ENCODE measurements at regions not wholly inside any gene's neighbourhood (a gene's known extent, or its start where the extent isn't known, plus 50 kb on each side); places are given as distances from the start of the nearest gene placed in this dataset.

DNA sequence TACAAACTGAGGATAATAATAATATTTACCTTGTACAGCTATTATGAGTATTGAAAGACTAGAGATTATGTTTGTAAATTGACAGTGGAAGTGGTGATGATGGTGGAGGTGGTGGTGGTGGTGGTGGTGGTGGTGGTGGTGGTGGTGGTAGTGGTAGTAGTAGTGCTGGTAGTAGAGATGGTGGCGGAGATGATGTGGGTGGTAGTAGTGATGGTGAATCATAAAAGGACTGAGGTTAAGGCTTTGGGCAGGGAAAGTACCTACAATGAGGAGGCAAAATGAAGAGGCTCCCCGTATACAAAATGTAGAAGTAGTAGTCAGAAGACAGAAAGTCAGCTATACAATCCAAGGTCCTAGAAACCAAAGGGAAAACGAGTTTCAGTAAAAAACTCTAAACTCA, 214.1 kb downstream of the BCOR start:
- TF ChIP-seq USF1 (IDR thresholded peaks at IDR 0.05) (no peak), TAF1 (IDR thresholded peaks at IDR 0.05; ENCODE audit: low read depth) (no peak), NFIC (IDR thresholded peaks at IDR 0.05) (no peak), MAX (IDR thresholded peaks at IDR 0.05) (no peak), CREB1 (IDR thresholded peaks at IDR 0.05; ENCODE audit: low read depth) (no peak), FOXM1 (IDR thresholded peaks at IDR 0.05; ENCODE audit: borderline replicate concordance, low read depth) (no peak), EP300 (IDR thresholded peaks at IDR 0.05; ENCODE audit: borderline replicate concordance) (no peak), TEAD4 (IDR thresholded peaks at IDR 0.05) (no peak), RAD21 (IDR thresholded peaks at IDR 0.05; ENCODE audit: low read depth) (no peak), TCF12 (IDR thresholded peaks at IDR 0.05; ENCODE audit: low read depth) (no peak), YY1 (IDR thresholded peaks at IDR 0.05; ENCODE audit: low read depth) (no peak), ZBTB7A (IDR thresholded peaks at IDR 0.05; ENCODE audit: low read depth) (no peak), EGR1 (IDR thresholded peaks at IDR 0.05) (no peak), CEBPB (IDR thresholded peaks at IDR 0.05) (no peak)
- TF ChIP-seq, protein P1, sequence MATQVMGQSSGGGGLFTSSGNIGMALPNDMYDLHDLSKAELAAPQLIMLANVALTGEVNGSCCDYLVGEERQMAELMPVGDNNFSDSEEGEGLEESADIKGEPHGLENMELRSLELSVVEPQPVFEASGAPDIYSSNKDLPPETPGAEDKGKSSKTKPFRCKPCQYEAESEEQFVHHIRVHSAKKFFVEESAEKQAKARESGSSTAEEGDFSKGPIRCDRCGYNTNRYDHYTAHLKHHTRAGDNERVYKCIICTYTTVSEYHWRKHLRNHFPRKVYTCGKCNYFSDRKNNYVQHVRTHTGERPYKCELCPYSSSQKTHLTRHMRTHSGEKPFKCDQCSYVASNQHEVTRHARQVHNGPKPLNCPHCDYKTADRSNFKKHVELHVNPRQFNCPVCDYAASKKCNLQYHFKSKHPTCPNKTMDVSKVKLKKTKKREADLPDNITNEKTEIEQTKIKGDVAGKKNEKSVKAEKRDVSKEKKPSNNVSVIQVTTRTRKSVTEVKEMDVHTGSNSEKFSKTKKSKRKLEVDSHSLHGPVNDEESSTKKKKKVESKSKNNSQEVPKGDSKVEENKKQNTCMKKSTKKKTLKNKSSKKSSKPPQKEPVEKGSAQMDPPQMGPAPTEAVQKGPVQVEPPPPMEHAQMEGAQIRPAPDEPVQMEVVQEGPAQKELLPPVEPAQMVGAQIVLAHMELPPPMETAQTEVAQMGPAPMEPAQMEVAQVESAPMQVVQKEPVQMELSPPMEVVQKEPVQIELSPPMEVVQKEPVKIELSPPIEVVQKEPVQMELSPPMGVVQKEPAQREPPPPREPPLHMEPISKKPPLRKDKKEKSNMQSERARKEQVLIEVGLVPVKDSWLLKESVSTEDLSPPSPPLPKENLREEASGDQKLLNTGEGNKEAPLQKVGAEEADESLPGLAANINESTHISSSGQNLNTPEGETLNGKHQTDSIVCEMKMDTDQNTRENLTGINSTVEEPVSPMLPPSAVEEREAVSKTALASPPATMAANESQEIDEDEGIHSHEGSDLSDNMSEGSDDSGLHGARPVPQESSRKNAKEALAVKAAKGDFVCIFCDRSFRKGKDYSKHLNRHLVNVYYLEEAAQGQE (IDR thresholded peaks at IDR 0.05; ENCODE audit: low read depth), result no peak

- TF ChIP-seq, protein P1 (IDR thresholded peaks at IDR 0.05; ENCODE audit: low read depth), result no peak
- no peak for TF ChIP-seq TEAD4 (IDR thresholded peaks at IDR 0.05)
- no peak for TF ChIP-seq RAD21 (IDR thresholded peaks at IDR 0.05; ENCODE audit: low read depth)
- no peak for TF ChIP-seq EP300 (IDR thresholded peaks at IDR 0.05; ENCODE audit: borderline replicate concordance)
- no peak for TF ChIP-seq TAF1 (IDR thresholded peaks at IDR 0.05; ENCODE audit: low read depth)
Measured at GRCh38 chrX:39886282-39886681, 211.5 kb downstream of the BCOR start.

- TF ChIP-seq TEAD4 (IDR thresholded peaks at IDR 0.05), result no peak
- no peak for TF ChIP-seq NFIC (IDR thresholded peaks at IDR 0.05)
- TF ChIP-seq USF1 (IDR thresholded peaks at IDR 0.05), result no peak
Measured at GRCh38 chrX:39888730-39889129, 209.0 kb downstream of the BCOR start.

GRCh38 chrX:39889704-39890103, 208.1 kb downstream of the BCOR start:
- no peak for TF ChIP-seq TAF1 (IDR thresholded peaks at IDR 0.05; ENCODE audit: low read depth)
- TF ChIP-seq, protein P1 (IDR thresholded peaks at IDR 0.05; ENCODE audit: low read depth), result no peak

DNA sequence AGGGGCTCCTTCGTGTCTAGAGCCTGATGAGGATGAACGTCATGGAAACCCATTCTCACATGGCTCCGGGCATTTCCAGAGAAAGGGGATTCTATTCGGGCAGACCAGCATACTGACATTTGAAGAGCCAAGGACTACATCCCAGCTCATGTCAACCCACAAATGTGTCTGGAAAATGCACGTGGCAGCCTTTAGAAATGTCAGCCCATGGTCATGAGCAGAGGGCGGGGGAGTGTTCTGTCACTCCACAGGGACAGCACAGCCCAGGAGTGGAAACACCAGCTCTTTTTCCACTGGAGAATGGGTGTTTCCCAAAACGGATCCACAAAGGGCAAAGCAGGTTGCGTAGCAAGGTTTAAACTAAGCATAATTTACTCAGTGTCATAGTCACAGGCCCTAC, 207.0 kb downstream of the BCOR start:
- TF ChIP-seq USF1 (IDR thresholded peaks at IDR 0.05) (no peak), EP300 (IDR thresholded peaks at IDR 0.05; ENCODE audit: borderline replicate concordance) (no peak), NFIC (IDR thresholded peaks at IDR 0.05) (no peak), TCF12 (IDR thresholded peaks at IDR 0.05; ENCODE audit: low read depth) (no peak), RAD21 (IDR thresholded peaks at IDR 0.05; ENCODE audit: low read depth) (no peak), EGR1 (IDR thresholded peaks at IDR 0.05) (no peak), ZBTB7A (IDR thresholded peaks at IDR 0.05; ENCODE audit: low read depth) (no peak), TAF1 (IDR thresholded peaks at IDR 0.05; ENCODE audit: low read depth) (no peak), MAX (IDR thresholded peaks at IDR 0.05) (no peak), YY1 (IDR thresholded peaks at IDR 0.05; ENCODE audit: low read depth) (no peak), FOXM1 (IDR thresholded peaks at IDR 0.05; ENCODE audit: borderline replicate concordance, low read depth) (no peak), CEBPB (IDR thresholded peaks at IDR 0.05) (no peak)

Data from Ishikawa (cell line).